A673 (cell line): ENCODE measurements at regions not wholly inside any gene's neighbourhood (a gene's known extent, or its start where the extent isn't known, plus 50 kb on each side); places are given as distances from the start of the nearest gene placed in this dataset.

Experiments
- BruUV-seq: library from RNA; stranded (reverse); fragments of 400-500 nt; replicated peaks from 2 replicates; lab custom pipeline; 2021; lab: Mats Ljungman, UMichigan
- CTCF ChIA-PET: fragments of 300-600 bp; sonication (Branson Sonifier 250); formaldehyde crosslinking; loops from one replicate; lab custom pipeline; 2022; ENCODE audit warnings: antibody characterized with exemption; lab: Charles Lee
- POLR2A ChIA-PET: fragments of 300-600 bp; sonication (Branson Sonifier 250); formaldehyde crosslinking; loops from one replicate; lab custom pipeline; 2022; ENCODE audit warnings: antibody characterized with exemption; ENCODE audit not compliant: low non-redundant PET; lab: Charles Lee
- DNase-seq: peaks from one replicate; pipeline ENCODE4 v3.0.0-alpha.2; 2015; ENCODE audit warnings: low spot score
- H3K27ac ChIP-seq: fragments of 200-600 bp; sonication (generic); 2 replicates; pipeline ENCODE4 v1.5.1; 2016; ENCODE audit warnings: mixed run types, low read depth, mild to moderate bottlenecking, mixed read lengths, antibody characterized with exemption, low read length; ENCODE audit not compliant: poor library complexity, severe bottlenecking
- H3K27me3 ChIP-seq: fragments of 200-600 bp; sonication (generic); replicated peaks from 2 replicates; pipeline ENCODE4 v1.6.1; 2017; ENCODE audit warnings: mixed run types, low read depth, mild to moderate bottlenecking, mixed read lengths, antibody characterized with exemption, low read length; ENCODE audit not compliant: insufficient read depth, poor library complexity
- H3K36me3 ChIP-seq: fragments of 200-600 bp; sonication (generic); 2 replicates; pipeline ENCODE4 v1.6.1; 2016; ENCODE audit warnings: mixed run types, mild to moderate bottlenecking, mixed read lengths, antibody characterized with exemption, low read length; ENCODE audit not compliant: insufficient read depth, poor library complexity, severe bottlenecking
- H3K4me1 ChIP-seq: fragments of 200-600 bp; sonication (generic); 2 replicates; pipeline ENCODE4 v1.6.1; 2017; ENCODE audit warnings: mixed run types, mild to moderate bottlenecking, mixed read lengths, antibody characterized with exemption, low read length; ENCODE audit not compliant: insufficient read depth, poor library complexity, severe bottlenecking
- H3K4me3 ChIP-seq: fragments of 200-600 bp; sonication (generic); 2 replicates; pipeline ENCODE4 v1.5.1; 2016; ENCODE audit warnings: low read depth, mixed run types, mild to moderate bottlenecking, mixed read lengths, low read length; ENCODE audit not compliant: poor library complexity, severe bottlenecking
- H3K9me3 ChIP-seq: fragments of 200-600 bp; sonication (generic); 2 replicates; pipeline ENCODE4 v1.6.1; 2016; ENCODE audit warnings: mixed run types, low read depth, mild to moderate bottlenecking, mixed read lengths, antibody characterized with exemption, low read length; ENCODE audit not compliant: poor library complexity, severe bottlenecking
- EZH2 ChIP-seq: fragments of 200-600 bp; sonication (generic); IDR thresholded peaks from 2 replicates; pipeline ENCODE4 v1.6.1; 2017; ENCODE audit warnings: borderline replicate concordance, low read depth, mild to moderate bottlenecking, mixed read lengths, antibody characterized with exemption, low read length; ENCODE audit not compliant: poor library complexity, severe bottlenecking
- intact Hi-C: fragments of 100-400 bp; cut with micrococcal nuclease; formaldehyde crosslinking; loops from one replicate; pipeline ENCODE4 v1.10.0; 2022; ENCODE audit not compliant: unreplicated experiment
- TF ChIP-seq, protein P1 (sequence below): fragments of 300-800, 200-600 bp; sonication (generic); conservative IDR thresholded peaks from 2 replicates; pipeline ENCODE4 v1.5.1; 2017; ENCODE audit warnings: low read depth, mild to moderate bottlenecking, antibody characterized with exemption, low read length, moderate library complexity, mixed read lengths

GRCh38 chr7:81415181-81415580 is 354.7 kb downstream of the HGF start:
- H3K36me3 ChIP-seq: no peaks in the 10 kb centered on the region
- H3K4me3 ChIP-seq: no peak overlapping the region
- TF ChIP-seq EZH2: no peak
- TF ChIP-seq, protein P1, sequence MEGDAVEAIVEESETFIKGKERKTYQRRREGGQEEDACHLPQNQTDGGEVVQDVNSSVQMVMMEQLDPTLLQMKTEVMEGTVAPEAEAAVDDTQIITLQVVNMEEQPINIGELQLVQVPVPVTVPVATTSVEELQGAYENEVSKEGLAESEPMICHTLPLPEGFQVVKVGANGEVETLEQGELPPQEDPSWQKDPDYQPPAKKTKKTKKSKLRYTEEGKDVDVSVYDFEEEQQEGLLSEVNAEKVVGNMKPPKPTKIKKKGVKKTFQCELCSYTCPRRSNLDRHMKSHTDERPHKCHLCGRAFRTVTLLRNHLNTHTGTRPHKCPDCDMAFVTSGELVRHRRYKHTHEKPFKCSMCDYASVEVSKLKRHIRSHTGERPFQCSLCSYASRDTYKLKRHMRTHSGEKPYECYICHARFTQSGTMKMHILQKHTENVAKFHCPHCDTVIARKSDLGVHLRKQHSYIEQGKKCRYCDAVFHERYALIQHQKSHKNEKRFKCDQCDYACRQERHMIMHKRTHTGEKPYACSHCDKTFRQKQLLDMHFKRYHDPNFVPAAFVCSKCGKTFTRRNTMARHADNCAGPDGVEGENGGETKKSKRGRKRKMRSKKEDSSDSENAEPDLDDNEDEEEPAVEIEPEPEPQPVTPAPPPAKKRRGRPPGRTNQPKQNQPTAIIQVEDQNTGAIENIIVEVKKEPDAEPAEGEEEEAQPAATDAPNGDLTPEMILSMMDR: no peak
- BruUV-seq: no TSS peak
- H3K27ac ChIP-seq: no peak overlapping the region
- no peaks in the 10 kb centered on the region for H3K4me1 ChIP-seq
- ChIA-PET POLR2A (no interaction called here), CTCF (no interaction called here)
- intact Hi-C loops: no loop called here
- no peak for DNase-seq
- no peaks in the 10 kb centered on the region for H3K27me3 ChIP-seq
- H3K9me3 ChIP-seq: no peaks in the 10 kb centered on the region

GRCh38 chr7:81414411-81414810 is 355.4 kb downstream of the HGF start:
- no peaks in the 10 kb centered on the region for H3K4me1 ChIP-seq
- POLR2A ChIA-PET: no interaction called here
- no peak overlapping the region for H3K27ac ChIP-seq
- CTCF ChIA-PET: no interaction called here
- no peaks in the 10 kb centered on the region for H3K27me3 ChIP-seq
- intact Hi-C loops: no loop called here
- no peak for DNase-seq
- no peaks in the 10 kb centered on the region for H3K36me3 ChIP-seq
- H3K4me3 ChIP-seq: no peak overlapping the region
- TF ChIP-seq, protein P1: no peak
- no peak for TF ChIP-seq EZH2
- BruUV-seq: no TSS peak
- H3K9me3 ChIP-seq: no peaks in the 10 kb centered on the region

DNA sequence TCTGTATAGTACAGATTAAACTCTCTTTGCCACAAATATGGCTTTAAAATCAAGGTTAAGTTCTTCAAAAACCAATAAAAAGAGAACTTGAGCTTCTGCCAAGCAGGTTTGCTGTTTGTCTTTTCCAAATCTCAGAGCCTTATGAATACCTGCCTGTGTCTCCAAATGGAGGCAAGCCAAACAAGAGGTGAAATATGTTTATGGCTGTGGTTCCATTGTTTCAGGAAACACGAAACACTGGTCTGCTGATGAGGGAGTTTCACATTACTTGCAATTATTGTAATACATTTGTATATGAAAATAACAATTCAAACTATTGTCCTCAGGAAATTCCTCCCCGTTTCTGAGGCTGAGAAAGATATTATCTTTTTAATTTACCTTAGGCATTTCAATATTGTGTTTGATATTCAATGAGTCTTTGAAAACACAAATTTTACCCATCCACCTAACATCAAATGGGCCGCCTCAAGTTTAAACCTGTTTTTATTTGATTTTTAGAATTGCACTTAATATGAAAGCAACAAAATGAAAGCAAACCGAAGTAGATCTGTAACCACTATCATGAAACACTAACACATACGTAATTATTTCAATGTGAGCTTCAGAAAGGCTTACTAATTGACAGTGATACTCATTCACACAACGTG is 359.3 kb downstream of the HGF start:
- ChIA-PET POLR2A (no interaction called here), CTCF (no interaction called here)
- TF ChIP-seq, protein P1: no peak
- TF ChIP-seq EZH2: no peak
- Histone ChIP-seq H3K4me3 (no peak overlapping the region), H3K9me3 (no peaks in the 10 kb centered on the region), H3K36me3 (no peaks in the 10 kb centered on the region), H3K27ac (no peak overlapping the region), H3K27me3 (no peaks in the 10 kb centered on the region), H3K4me1 (no peaks in the 10 kb centered on the region)
- no TSS peak for BruUV-seq
- no peak for DNase-seq
- intact Hi-C loops: no loop called here
